HG03439 (cell line): ENCODE measurements at regions not wholly inside any gene's neighbourhood (a gene's known extent, or its start where the extent isn't known, plus 50 kb on each side); places are given as distances from the start of the nearest gene placed in this dataset.
"Not testable (repeated sequence)": the region's sequence is repeated elsewhere in the genome, so short reads cannot be mapped to it uniquely, and the experiment has no call there.

Source experiments
- ATAC-seq: cut with Tn5 transposase; IDR thresholded peaks from one replicate; pipeline ENCODE4 v1.9.1; 2021; ENCODE audit warnings: mild to moderate bottlenecking, moderate library complexity; ENCODE audit not compliant: unreplicated experiment

DNA sequence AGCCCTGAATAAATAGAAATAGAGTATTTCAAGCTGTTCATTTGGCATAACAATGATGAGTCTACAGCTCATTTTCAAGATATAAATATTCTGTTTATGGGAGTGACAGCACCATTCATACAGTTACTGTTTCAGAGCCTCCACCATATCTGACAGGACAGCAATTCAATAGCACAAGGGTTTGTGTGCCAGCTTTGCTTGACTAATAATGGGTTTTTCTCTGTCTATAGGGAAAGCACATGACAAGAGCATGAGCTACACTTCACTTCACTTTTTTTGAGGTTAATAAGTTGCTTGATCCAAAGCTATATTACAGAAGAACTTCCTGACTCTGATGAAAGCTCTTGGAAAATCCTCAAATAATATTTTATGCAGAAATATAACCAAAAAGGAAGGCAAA is 297.1 kb downstream of the RPIA start:
- not testable (repeated sequence) for ATAC-seq

- not testable (repeated sequence) for ATAC-seq
These were observed 301.3 kb downstream of the RPIA start for GRCh38 chr2:88992819-88993218.

- ATAC-seq: not testable (repeated sequence)
These were observed 303.4 kb downstream of the RPIA start for GRCh38 chr2:88994856-88995255.

- not testable (repeated sequence) for ATAC-seq
These were observed 305.1 kb downstream of the RPIA start for GRCh38 chr2:88996588-88996987.

DNA sequence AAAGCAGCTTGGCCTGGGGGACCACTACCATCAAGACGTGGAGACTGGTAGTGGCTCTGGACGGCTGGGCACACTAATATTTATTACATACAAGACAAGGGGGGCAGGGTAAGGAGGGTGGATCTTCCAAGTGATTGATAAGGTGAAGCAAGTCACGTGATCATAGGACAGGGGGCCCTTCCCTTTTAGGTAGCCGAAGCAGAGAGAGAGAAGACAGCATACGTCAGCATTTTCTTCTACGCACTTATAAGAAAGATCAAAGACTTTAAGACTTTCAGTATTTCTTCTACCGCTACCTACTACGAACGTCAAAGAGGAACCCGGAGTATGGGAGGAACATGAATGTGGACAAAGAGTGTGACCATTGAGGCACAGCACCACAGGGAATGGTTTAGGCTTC is 307.9 kb downstream of the RPIA start:
- ATAC-seq: no peak

GRCh38 chr2:89000235-89000634 is 308.8 kb downstream of the RPIA start:
- no peak for ATAC-seq

- not testable (repeated sequence) for ATAC-seq
These were observed 312.8 kb downstream of the RPIA start for GRCh38 chr2:89004238-89004637.

GRCh38 chr2:89020566-89020965 is 329.1 kb downstream of the RPIA start:
- not testable (repeated sequence) for ATAC-seq

- not testable (repeated sequence) for ATAC-seq
These were observed 334.8 kb downstream of the RPIA start for GRCh38 chr2:89026296-89026695.

- not testable (repeated sequence) for ATAC-seq
These were observed 335.6 kb downstream of the RPIA start for GRCh38 chr2:89027115-89027514.

- ATAC-seq: not testable (repeated sequence)
These were observed 336.1 kb downstream of the RPIA start for GRCh38 chr2:89027536-89027935.

- not testable (repeated sequence) for ATAC-seq
These were observed 337.8 kb downstream of the RPIA start for GRCh38 chr2:89029257-89029656.

GRCh38 chr2:89048138-89049066 is 356.9 kb downstream of the RPIA start:
- not testable (repeated sequence) for ATAC-seq

- ATAC-seq: not testable (repeated sequence)
These were observed 367.1 kb downstream of the RPIA start for GRCh38 chr2:89058616-89059015.

GRCh38 chr2:89061174-89061573 is 369.7 kb downstream of the RPIA start:
- ATAC-seq: not testable (repeated sequence)

GRCh38 chr2:89076771-89077170 is 385.3 kb downstream of the RPIA start:
- ATAC-seq: not testable (repeated sequence)

DNA sequence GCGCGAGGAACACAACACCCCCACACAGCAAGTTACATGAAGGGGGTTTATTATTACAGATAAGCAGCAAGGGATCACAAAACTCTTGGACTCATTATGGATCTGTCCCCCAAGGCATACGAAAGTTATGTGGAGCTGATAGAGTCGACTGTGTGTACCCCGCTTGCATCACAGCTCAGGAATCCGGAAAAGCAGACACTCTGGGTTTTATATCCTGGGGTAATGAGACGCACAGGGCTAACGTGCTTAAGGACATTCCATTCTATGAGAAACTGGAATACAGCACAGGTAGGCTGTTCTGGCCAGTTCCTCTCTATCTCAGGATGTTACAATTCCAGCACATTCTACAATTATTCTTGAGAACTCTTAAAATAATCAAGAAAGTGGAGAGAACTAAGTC is 401.4 kb downstream of the RPIA start:
- ATAC-seq: not testable (repeated sequence)

- ATAC-seq: not testable (repeated sequence)
These were observed 403.6 kb downstream of the RPIA start for GRCh38 chr2:89095060-89095459.

DNA sequence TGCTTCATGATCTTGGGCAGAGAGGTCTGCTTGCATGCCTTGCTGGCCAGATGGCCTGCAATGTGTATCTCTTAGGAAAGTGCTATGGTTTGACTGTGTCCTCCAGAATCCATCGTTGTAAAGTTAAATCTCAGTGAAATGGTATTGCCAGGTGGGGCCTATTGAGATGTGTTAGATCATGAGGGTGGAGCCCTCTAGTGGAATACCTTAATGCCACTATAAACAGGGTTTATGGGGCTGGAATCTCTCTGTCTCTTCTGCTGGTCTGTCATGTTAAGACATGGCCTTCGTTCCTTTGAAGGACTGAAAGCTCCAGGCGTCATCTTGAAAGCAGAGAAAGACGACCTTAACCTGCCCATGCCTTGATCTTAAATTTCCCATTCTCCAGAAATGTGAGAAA is 411.1 kb downstream of the RPIA start:
- ATAC-seq: not testable (repeated sequence)

GRCh38 chr2:89106369-89107019 is 415.0 kb downstream of the RPIA start:
- ATAC-seq: not testable (repeated sequence)

GRCh38 chr2:89112434-89112833 is 421.0 kb downstream of the RPIA start:
- not testable (repeated sequence) for ATAC-seq

DNA sequence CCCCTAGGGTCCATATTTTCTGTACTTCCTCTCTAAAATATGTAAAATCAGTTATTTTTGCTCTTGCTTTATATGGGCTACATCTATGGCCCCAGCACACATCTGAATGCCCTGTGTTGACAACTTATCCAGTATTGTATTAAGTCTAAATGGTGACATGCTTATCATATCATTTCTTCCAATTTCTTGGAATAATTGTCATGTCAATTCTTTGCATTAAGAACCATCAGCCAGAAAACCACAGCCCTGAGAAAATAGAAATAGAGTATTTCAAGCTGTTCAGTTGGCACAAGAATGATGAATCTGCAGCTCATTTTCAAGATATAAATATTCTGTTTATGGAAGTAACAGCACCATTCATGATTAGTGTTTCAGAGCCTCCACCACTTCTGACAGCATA is 421.8 kb downstream of the RPIA start:
- ATAC-seq: not testable (repeated sequence)
